Mammary epithelial cell (primary cell): ENCODE measurements at regions not wholly inside any gene's neighbourhood (a gene's known extent, or its start where the extent isn't known, plus 50 kb on each side); places are given as distances from the start of the nearest gene placed in this dataset.

ENCODE experiments used
- EZH2 ChIP-seq: IDR thresholded peaks from 2 replicates; pipeline ENCODE4 v1.6.1; 2012; ENCODE audit warnings: low read length, inconsistent platforms, borderline replicate concordance
- TF ChIP-seq, protein P1 (sequence below), 2 donors: IDR thresholded peaks in 1 of 2; conservative IDR thresholded peaks in 1 of 2; 2 replicates each; pipeline ENCODE4 v1.5.1; 2011 to 2012; ENCODE audit warnings: inconsistent platforms in 2 of 2, low read length in 2 of 2, mild to moderate bottlenecking in 2 of 2, control low read depth in 1 of 2, low read depth in 1 of 2; ENCODE audit not compliant: insufficient read depth in 1 of 2; ENCODE audit errors: extremely low read depth in 1 of 2

DNA sequence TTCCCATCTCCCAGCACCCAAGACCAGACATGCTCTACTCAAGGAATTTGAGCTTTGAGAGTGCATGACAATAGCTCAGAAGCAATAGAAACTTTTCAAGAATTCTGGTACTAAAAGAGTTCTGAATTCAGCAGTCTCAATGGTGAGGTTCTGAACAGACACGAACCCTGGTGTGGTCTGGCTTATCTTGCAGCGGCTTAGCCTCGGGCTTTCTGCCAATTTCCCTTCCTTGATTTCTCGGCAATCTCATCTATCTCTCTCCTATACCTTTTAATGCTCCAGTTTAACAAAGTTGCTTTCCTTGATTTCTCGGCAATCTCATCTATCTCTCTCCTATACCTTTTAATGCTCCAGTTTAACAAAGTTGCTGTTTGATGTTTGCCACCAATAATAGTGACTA lies 174.6 kb downstream of the SPRY2 start:
- TF ChIP-seq, protein P1, sequence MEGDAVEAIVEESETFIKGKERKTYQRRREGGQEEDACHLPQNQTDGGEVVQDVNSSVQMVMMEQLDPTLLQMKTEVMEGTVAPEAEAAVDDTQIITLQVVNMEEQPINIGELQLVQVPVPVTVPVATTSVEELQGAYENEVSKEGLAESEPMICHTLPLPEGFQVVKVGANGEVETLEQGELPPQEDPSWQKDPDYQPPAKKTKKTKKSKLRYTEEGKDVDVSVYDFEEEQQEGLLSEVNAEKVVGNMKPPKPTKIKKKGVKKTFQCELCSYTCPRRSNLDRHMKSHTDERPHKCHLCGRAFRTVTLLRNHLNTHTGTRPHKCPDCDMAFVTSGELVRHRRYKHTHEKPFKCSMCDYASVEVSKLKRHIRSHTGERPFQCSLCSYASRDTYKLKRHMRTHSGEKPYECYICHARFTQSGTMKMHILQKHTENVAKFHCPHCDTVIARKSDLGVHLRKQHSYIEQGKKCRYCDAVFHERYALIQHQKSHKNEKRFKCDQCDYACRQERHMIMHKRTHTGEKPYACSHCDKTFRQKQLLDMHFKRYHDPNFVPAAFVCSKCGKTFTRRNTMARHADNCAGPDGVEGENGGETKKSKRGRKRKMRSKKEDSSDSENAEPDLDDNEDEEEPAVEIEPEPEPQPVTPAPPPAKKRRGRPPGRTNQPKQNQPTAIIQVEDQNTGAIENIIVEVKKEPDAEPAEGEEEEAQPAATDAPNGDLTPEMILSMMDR (conservative IDR thresholded peaks at IDR 0.05 in 1 of 2, IDR thresholded peaks at IDR 0.05 in 1 of 2; ENCODE audit: extremely low read depth in 1 of 2, insufficient read depth in 1 of 2, low read depth in 1 of 2, low read length in 2 of 2), result no peak
- no peak for TF ChIP-seq EZH2
